ENCODE measurements at regions not wholly inside any gene's neighbourhood (a gene's known extent, or its start where the extent isn't known, plus 50 kb on each side); places are given as distances from the start of the nearest gene placed in this dataset.

GRCh38 chr2:63669596-63669995, 80.8 kb downstream of the MDH1 start:
- TF ChIP-seq CTCF (IDR thresholded peaks at IDR 0.05; ENCODE audit: low read depth, low read length, poor library complexity, severe bottlenecking) (no peak), EZH2phosphoT487 (IDR thresholded peaks at IDR 0.05; ENCODE audit: borderline replicate concordance, low read length) (no peak)
